ENCODE measurements at regions not wholly inside any gene's neighbourhood (a gene's known extent, or its start where the extent isn't known, plus 50 kb on each side); places are given as distances from the start of the nearest gene placed in this dataset.

DNA sequence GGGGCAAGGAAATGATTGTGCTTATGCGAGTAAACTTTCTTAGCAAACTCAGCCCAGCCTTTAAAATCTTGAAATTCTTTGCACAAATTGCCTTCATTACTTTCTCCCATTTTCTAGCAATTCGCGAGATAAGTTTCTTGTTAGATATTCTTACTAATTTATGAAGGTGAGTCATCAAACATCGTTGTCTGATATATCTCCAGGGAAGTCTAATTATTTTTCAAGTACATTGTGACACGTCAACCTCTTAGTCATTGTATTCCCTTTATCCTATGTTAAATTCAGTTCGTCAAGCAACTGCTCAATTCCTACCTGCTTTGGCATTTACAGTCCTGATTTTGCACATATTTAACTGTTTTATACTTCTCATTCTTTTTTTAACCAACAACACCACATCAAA is 854.5 kb upstream of the CRIM1 start (continued):
- TF ChIP-seq, protein P1, sequence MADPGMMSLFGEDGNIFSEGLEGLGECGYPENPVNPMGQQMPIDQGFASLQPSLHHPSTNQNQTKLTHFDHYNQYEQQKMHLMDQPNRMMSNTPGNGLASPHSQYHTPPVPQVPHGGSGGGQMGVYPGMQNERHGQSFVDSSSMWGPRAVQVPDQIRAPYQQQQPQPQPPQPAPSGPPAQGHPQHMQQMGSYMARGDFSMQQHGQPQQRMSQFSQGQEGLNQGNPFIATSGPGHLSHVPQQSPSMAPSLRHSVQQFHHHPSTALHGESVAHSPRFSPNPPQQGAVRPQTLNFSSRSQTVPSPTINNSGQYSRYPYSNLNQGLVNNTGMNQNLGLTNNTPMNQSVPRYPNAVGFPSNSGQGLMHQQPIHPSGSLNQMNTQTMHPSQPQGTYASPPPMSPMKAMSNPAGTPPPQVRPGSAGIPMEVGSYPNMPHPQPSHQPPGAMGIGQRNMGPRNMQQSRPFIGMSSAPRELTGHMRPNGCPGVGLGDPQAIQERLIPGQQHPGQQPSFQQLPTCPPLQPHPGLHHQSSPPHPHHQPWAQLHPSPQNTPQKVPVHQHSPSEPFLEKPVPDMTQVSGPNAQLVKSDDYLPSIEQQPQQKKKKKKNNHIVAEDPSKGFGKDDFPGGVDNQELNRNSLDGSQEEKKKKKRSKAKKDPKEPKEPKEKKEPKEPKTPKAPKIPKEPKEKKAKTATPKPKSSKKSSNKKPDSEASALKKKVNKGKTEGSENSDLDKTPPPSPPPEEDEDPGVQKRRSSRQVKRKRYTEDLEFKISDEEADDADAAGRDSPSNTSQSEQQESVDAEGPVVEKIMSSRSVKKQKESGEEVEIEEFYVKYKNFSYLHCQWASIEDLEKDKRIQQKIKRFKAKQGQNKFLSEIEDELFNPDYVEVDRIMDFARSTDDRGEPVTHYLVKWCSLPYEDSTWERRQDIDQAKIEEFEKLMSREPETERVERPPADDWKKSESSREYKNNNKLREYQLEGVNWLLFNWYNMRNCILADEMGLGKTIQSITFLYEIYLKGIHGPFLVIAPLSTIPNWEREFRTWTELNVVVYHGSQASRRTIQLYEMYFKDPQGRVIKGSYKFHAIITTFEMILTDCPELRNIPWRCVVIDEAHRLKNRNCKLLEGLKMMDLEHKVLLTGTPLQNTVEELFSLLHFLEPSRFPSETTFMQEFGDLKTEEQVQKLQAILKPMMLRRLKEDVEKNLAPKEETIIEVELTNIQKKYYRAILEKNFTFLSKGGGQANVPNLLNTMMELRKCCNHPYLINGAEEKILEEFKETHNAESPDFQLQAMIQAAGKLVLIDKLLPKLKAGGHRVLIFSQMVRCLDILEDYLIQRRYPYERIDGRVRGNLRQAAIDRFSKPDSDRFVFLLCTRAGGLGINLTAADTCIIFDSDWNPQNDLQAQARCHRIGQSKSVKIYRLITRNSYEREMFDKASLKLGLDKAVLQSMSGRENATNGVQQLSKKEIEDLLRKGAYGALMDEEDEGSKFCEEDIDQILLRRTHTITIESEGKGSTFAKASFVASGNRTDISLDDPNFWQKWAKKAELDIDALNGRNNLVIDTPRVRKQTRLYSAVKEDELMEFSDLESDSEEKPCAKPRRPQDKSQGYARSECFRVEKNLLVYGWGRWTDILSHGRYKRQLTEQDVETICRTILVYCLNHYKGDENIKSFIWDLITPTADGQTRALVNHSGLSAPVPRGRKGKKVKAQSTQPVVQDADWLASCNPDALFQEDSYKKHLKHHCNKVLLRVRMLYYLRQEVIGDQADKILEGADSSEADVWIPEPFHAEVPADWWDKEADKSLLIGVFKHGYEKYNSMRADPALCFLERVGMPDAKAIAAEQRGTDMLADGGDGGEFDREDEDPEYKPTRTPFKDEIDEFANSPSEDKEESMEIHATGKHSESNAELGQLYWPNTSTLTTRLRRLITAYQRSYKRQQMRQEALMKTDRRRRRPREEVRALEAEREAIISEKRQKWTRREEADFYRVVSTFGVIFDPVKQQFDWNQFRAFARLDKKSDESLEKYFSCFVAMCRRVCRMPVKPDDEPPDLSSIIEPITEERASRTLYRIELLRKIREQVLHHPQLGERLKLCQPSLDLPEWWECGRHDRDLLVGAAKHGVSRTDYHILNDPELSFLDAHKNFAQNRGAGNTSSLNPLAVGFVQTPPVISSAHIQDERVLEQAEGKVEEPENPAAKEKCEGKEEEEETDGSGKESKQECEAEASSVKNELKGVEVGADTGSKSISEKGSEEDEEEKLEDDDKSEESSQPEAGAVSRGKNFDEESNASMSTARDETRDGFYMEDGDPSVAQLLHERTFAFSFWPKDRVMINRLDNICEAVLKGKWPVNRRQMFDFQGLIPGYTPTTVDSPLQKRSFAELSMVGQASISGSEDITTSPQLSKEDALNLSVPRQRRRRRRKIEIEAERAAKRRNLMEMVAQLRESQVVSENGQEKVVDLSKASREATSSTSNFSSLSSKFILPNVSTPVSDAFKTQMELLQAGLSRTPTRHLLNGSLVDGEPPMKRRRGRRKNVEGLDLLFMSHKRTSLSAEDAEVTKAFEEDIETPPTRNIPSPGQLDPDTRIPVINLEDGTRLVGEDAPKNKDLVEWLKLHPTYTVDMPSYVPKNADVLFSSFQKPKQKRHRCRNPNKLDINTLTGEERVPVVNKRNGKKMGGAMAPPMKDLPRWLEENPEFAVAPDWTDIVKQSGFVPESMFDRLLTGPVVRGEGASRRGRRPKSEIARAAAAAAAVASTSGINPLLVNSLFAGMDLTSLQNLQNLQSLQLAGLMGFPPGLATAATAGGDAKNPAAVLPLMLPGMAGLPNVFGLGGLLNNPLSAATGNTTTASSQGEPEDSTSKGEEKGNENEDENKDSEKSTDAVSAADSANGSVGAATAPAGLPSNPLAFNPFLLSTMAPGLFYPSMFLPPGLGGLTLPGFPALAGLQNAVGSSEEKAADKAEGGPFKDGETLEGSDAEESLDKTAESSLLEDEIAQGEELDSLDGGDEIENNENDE (IDR thresholded peaks at IDR 0.05; ENCODE audit: insufficient replicate concordance, low read length) = no peak
- TF ChIP-seq GTF2F1 (IDR thresholded peaks at IDR 0.05; ENCODE audit: borderline replicate concordance, low read depth, low read length) (no peak), KDM5A (IDR thresholded peaks at IDR 0.05; ENCODE audit: low read length) (no peak), TBP (IDR thresholded peaks at IDR 0.05; ENCODE audit: low read depth, low read length) (no peak), NANOG (IDR thresholded peaks at IDR 0.05; ENCODE audit: insufficient read depth, low read depth, low read length, poor library complexity, severe bottlenecking) (no peak), SIX5 (IDR thresholded peaks at IDR 0.05; ENCODE audit: low read depth, low read length) (no peak)
- TF ChIP-seq, protein P2, sequence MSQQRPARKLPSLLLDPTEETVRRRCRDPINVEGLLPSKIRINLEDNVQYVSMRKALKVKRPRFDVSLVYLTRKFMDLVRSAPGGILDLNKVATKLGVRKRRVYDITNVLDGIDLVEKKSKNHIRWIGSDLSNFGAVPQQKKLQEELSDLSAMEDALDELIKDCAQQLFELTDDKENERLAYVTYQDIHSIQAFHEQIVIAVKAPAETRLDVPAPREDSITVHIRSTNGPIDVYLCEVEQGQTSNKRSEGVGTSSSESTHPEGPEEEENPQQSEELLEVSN (IDR thresholded peaks at IDR 0.05) = no peak

Measured in H1 (cell line).